ENCODE measurements at regions not wholly inside any gene's neighbourhood (a gene's known extent, or its start where the extent isn't known, plus 50 kb on each side); places are given as distances from the start of the nearest gene placed in this dataset.
A peak's percentile ranks its signal among the peaks of the same experiment; 100 is the strongest.

GRCh38 chr20:21033817-21034216 lies 72.3 kb downstream of the LINC00237 start:
- no peak for DNase-seq

GRCh38 chr20:21031666-21032065 lies 74.5 kb downstream of the LINC00237 start:
- DNase-seq = no peak

- DNase-seq = no peak
These were observed 76.8 kb downstream of the LINC00237 start for GRCh38 chr20:21029341-21029740.

GRCh38 chr20:21028921-21029320 lies 77.2 kb downstream of the LINC00237 start:
- no peak for DNase-seq

- DNase-seq = no peak
These were observed 77.7 kb downstream of the LINC00237 start for GRCh38 chr20:21028436-21028835.

GRCh38 chr20:21027569-21027968 lies 78.6 kb downstream of the LINC00237 start:
- DNase-seq = no peak

- no peak for DNase-seq
These were observed 79.2 kb downstream of the LINC00237 start for GRCh38 chr20:21026951-21027350.

GRCh38 chr20:21024420-21024819 lies 81.7 kb downstream of the LINC00237 start:
- no peak for DNase-seq

GRCh38 chr20:21022925-21023324 lies 83.2 kb downstream of the LINC00237 start:
- no peak for DNase-seq

- DNase-seq = no peak
These were observed 84.7 kb downstream of the LINC00237 start for GRCh38 chr20:21021472-21021790.

GRCh38 chr20:21020659-21021471 lies 85.3 kb downstream of the LINC00237 start:
- DNase-seq = no peak

GRCh38 chr20:21019814-21020658 lies 86.1 kb downstream of the LINC00237 start:
- no peak for DNase-seq

- DNase-seq = no peak
These were observed 86.7 kb downstream of the LINC00237 start for GRCh38 chr20:21019468-21019813.

GRCh38 chr20:21018576-21018975 lies 87.6 kb downstream of the LINC00237 start:
- no peak for DNase-seq

- no peak for DNase-seq
These were observed 88.6 kb downstream of the LINC00237 start for GRCh38 chr20:21017528-21018085.

- no peak for DNase-seq
These were observed 89.4 kb downstream of the LINC00237 start for GRCh38 chr20:21016751-21017150.

- no peak for DNase-seq
These were observed 91.6 kb downstream of the LINC00237 start for GRCh38 chr20:21014528-21014927.

- no peak for DNase-seq
These were observed 97.2 kb downstream of the LINC00237 start for GRCh38 chr20:21008951-21009350.

GRCh38 chr20:21006611-21007010 lies 99.5 kb downstream of the LINC00237 start:
- DNase-seq = no peak

GRCh38 chr20:21004386-21005076 lies 101.6 kb downstream of the LINC00237 start:
- DNase-seq = no peak

- DNase-seq = no peak
These were observed 102.3 kb downstream of the LINC00237 start for GRCh38 chr20:21003902-21004301.

GRCh38 chr20:21002486-21002885 lies 103.7 kb downstream of the LINC00237 start:
- DNase-seq = no peak

GRCh38 chr20:20993372-20993771 lies 112.8 kb downstream of the LINC00237 start:
- peak; percentile 33 for DNase-seq

Measured in NCI-H1436 (cell line).